HG02571 (cell line): ENCODE measurements at regions not wholly inside any gene's neighbourhood (a gene's known extent, or its start where the extent isn't known, plus 50 kb on each side); places are given as distances from the start of the nearest gene placed in this dataset.
"Not testable (repeated sequence)": the region's sequence is repeated elsewhere in the genome, so short reads cannot be mapped to it uniquely, and the experiment has no call there.

Experiments used
- ATAC-seq: cut with Tn5 transposase; IDR thresholded peaks from one replicate; pipeline ENCODE4 v1.9.1; 2021; ENCODE audit warnings: mild to moderate bottlenecking, moderate library complexity; ENCODE audit not compliant: unreplicated experiment

- no peak for ATAC-seq
Measured at GRCh38 chr9:115691693-115692092, 461.9 kb upstream of the PAPPA start.

GRCh38 chr9:115692868-115693267, 460.7 kb upstream of the PAPPA start:
- not testable (repeated sequence) for ATAC-seq

- no peak for ATAC-seq
Measured at GRCh38 chr9:115694014-115694413, 459.6 kb upstream of the PAPPA start.

GRCh38 chr9:115694991-115695390, 458.6 kb upstream of the PAPPA start:
- ATAC-seq = no peak

- ATAC-seq = no peak
Measured at GRCh38 chr9:115712981-115713380, 440.6 kb upstream of the PAPPA start.

- no peak for ATAC-seq
Measured at GRCh38 chr9:115715666-115716065, 437.9 kb upstream of the PAPPA start.

GRCh38 chr9:115717298-115717697, 436.3 kb upstream of the PAPPA start:
- ATAC-seq = no peak

- no peak for ATAC-seq
Measured at GRCh38 chr9:115717711-115718173, 435.8 kb upstream of the PAPPA start.

GRCh38 chr9:115730396-115730795, 423.2 kb upstream of the PAPPA start:
- no peak for ATAC-seq

GRCh38 chr9:115730845-115731244, 422.7 kb upstream of the PAPPA start:
- ATAC-seq = no peak

GRCh38 chr9:115733318-115734110, 420.1 kb upstream of the PAPPA start:
- ATAC-seq = no peak

GRCh38 chr9:115739096-115739875, 414.3 kb upstream of the PAPPA start:
- ATAC-seq = no peak

- ATAC-seq = no peak
Measured at GRCh38 chr9:115740986-115741385, 412.6 kb upstream of the PAPPA start.

GRCh38 chr9:115743709-115744605, 409.6 kb upstream of the PAPPA start:
- ATAC-seq = no peak

GRCh38 chr9:115746496-115746895, 407.1 kb upstream of the PAPPA start:
- ATAC-seq = no peak

- no peak for ATAC-seq
Measured at GRCh38 chr9:115747731-115748130, 405.9 kb upstream of the PAPPA start.

GRCh38 chr9:115756736-115757135, 396.9 kb upstream of the PAPPA start:
- ATAC-seq = no peak

- no peak for ATAC-seq
Measured at GRCh38 chr9:115757461-115757860, 396.1 kb upstream of the PAPPA start.

GRCh38 chr9:115758441-115758840, 395.1 kb upstream of the PAPPA start:
- ATAC-seq = no peak

- ATAC-seq = no peak
Measured at GRCh38 chr9:115759426-115759825, 394.2 kb upstream of the PAPPA start.

- ATAC-seq = no peak
Measured at GRCh38 chr9:115764645-115765044, 388.9 kb upstream of the PAPPA start.
